Transverse colon (tissue), 4 donors: ENCODE measurements at regions not wholly inside any gene's neighbourhood (a gene's known extent, or its start where the extent isn't known, plus 50 kb on each side); places are given as distances from the start of the nearest gene placed in this dataset.
"Not testable (repeated sequence)": the region's sequence is repeated elsewhere in the genome, so short reads cannot be mapped to it uniquely, and the experiment has no call there.

Experiments
- CTCF ChIP-seq, 5 experiments: fragments of 200-600 bp in 3 of 5; fragments of 450-650 bp in 2 of 5; sonication (generic) in 3 of 5; IDR thresholded peaks; 1 replicate in 2 of 5; 2 replicates in 3 of 5; pipeline ENCODE4 v1.5.1; 2016 to 2017; ENCODE audit warnings: antibody characterized with exemption in 5 of 5, inconsistent platforms in 3 of 5, mild to moderate bottlenecking in 2 of 5, moderate library complexity in 1 of 5
- EP300 ChIP-seq: sonication (generic); formaldehyde crosslinking; IDR thresholded peaks from one replicate; pipeline ENCODE4 v1.6.1; 2017; ENCODE audit warnings: antibody characterized with exemption, low read depth
- POLR2A ChIP-seq: fragments of 450-650 bp; IDR thresholded peaks from one replicate; pipeline ENCODE4 v1.6.1; 2016; ENCODE audit warnings: antibody characterized with exemption, mild to moderate bottlenecking, moderate library complexity
- POLR2AphosphoS5 ChIP-seq, 3 donors: sonication (generic); formaldehyde crosslinking; IDR thresholded peaks; one replicate each; pipeline ENCODE4 v1.6.1; 2016; ENCODE audit warnings: antibody characterized with exemption in 3 of 3

- TF ChIP-seq CTCF (IDR thresholded peaks at IDR 0.05); POLR2A; POLR2AphosphoS5 (IDR thresholded peaks at IDR 0.05); EP300: not testable (repeated sequence)
Measured at GRCh38 chr3:177635601-177636106, 438.4 kb upstream of the TBL1XR1 start.
